GM12872 (cell line): ENCODE measurements at regions not wholly inside any gene's neighbourhood (a gene's known extent, or its start where the extent isn't known, plus 50 kb on each side); places are given as distances from the start of the nearest gene placed in this dataset.

Experiments
- TF ChIP-seq, protein P1 (sequence below): IDR thresholded peaks from 3 replicates; pipeline ENCODE4 v1.5.1; 2011; ENCODE audit warnings: low read depth, mild to moderate bottlenecking, low read length, moderate library complexity; ENCODE audit not compliant: insufficient read depth

GRCh38 chr11:109363682-109364081, 58.3 kb upstream of the C11orf87 start:
- TF ChIP-seq, protein P1, sequence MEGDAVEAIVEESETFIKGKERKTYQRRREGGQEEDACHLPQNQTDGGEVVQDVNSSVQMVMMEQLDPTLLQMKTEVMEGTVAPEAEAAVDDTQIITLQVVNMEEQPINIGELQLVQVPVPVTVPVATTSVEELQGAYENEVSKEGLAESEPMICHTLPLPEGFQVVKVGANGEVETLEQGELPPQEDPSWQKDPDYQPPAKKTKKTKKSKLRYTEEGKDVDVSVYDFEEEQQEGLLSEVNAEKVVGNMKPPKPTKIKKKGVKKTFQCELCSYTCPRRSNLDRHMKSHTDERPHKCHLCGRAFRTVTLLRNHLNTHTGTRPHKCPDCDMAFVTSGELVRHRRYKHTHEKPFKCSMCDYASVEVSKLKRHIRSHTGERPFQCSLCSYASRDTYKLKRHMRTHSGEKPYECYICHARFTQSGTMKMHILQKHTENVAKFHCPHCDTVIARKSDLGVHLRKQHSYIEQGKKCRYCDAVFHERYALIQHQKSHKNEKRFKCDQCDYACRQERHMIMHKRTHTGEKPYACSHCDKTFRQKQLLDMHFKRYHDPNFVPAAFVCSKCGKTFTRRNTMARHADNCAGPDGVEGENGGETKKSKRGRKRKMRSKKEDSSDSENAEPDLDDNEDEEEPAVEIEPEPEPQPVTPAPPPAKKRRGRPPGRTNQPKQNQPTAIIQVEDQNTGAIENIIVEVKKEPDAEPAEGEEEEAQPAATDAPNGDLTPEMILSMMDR = no peak

DNA sequence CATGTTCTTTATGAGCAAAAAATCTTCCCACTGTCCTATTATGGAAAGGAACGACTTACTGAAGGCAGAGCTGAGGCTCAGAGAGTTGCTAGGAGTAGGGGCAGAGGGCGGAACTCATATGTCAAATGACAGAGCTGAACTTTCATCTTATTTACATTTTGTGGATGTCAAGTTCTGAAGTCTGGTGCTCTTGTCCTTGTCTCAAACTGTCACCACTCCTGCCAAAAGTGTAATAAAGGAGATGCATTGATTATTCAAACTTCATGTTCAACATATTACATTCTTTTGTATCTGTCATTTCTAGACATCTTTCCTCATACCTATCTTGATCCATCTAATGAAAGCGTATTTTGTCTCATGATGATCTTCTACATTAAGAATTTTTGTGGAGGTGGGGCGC, 57.1 kb upstream of the C11orf87 start:
- TF ChIP-seq, protein P1 = no peak

GRCh38 chr11:109371444-109372176, 50.4 kb upstream of the C11orf87 start:
- TF ChIP-seq, protein P1 = no peak
